GM12878 (cell line): ENCODE measurements at regions not wholly inside any gene's neighbourhood (a gene's known extent, or its start where the extent isn't known, plus 50 kb on each side); places are given as distances from the start of the nearest gene placed in this dataset.

Experiments
- ATAC-seq: fragments of 200-7000 bp; cut with Tn5 transposase; 3 replicates; pipeline ENCODE4 v1.9.1; 2020; ENCODE audit warnings: mild to moderate bottlenecking, moderate library complexity
- BruUV-seq: library from RNA; stranded (reverse); fragments of 400-500 nt; replicated peaks from 2 replicates; lab custom pipeline; 2021; lab: Mats Ljungman, UMichigan
- CTCF ChIA-PET: fragments of 300-600 bp; sonication (Branson Sonifier 250); formaldehyde crosslinking; extraction: SDS; loops from one replicate; lab custom pipeline; 2021; ENCODE audit warnings: inconsistent platforms; lab: Yijun Ruan, JAX
- POLR2A ChIA-PET: fragments of 350-600 bp; formaldehyde crosslinking; extraction: SDS; loops from one replicate; lab custom pipeline; 2021; ENCODE audit warnings: inconsistent platforms; lab: Charles Lee
- RAD21 ChIA-PET: fragments of 300-600 bp; sonication (Branson Sonifier 250); formaldehyde crosslinking; loops from one replicate; lab custom pipeline; 2023; ENCODE audit warnings: antibody characterized with exemption; ENCODE audit not compliant: unreplicated experiment; lab: Charles Lee
- SMC1A ChIA-PET: fragments of 300-600 bp; sonication (Branson Sonifier 250); formaldehyde crosslinking; loops from one replicate; lab custom pipeline; 2023; ENCODE audit not compliant: unreplicated experiment, uncharacterized antibody; lab: Charles Lee
- DNase-seq: peaks from one replicate; pipeline ENCODE4 v3.0.0-alpha.2; 2011; ENCODE audit warnings: low read depth, low spot score
- FAIRE-seq: peaks from 3 replicates; lab custom pipeline; 2011; peaks lifted over from hg19 to GRCh38; lab: Jason Lieb, UNC
- H2AFZ ChIP-seq: 2 replicates; pipeline ENCODE4 v1.6.0; 2011; ENCODE audit warnings: low read depth, low read length, control low read depth; ENCODE audit not compliant: control insufficient read depth
- H3K27ac ChIP-seq: 2 replicates; pipeline ENCODE4 v1.5.1; 2011; ENCODE audit warnings: control low read depth; ENCODE audit not compliant: control insufficient read depth, insufficient read depth
- H3K27me3 ChIP-seq, 2 experiments: replicated peaks in 1 of 2; 2 replicates each; pipeline versions ENCODE4 v1.6.0 to v1.6.1; 2011; ENCODE audit warnings: low read length in 1 of 2; ENCODE audit not compliant: control insufficient read depth in 2 of 2, insufficient read depth in 2 of 2
- H3K36me3 ChIP-seq, 2 experiments: 2 replicates each; pipeline ENCODE4 v1.5.1; 2011; ENCODE audit warnings: low read length in 1 of 2; ENCODE audit not compliant: control insufficient read depth in 2 of 2, insufficient read depth in 2 of 2
- H3K4me1 ChIP-seq: 2 replicates; pipeline ENCODE4 v1.6.1; 2011; ENCODE audit warnings: mild to moderate bottlenecking, low read length, moderate library complexity, mixed read lengths; ENCODE audit not compliant: control insufficient read depth, insufficient read depth
- H3K4me2 ChIP-seq: 2 replicates; pipeline ENCODE4 v1.6.0; 2011; ENCODE audit warnings: control low read depth; ENCODE audit not compliant: control insufficient read depth, insufficient read depth
- H3K4me3 ChIP-seq: fragments of 200-600 bp; sonication (generic); 2 replicates; pipeline ENCODE4 v1.5.1; 2016
- H3K79me2 ChIP-seq: 2 replicates; pipeline ENCODE4 v1.6.0; 2011; ENCODE audit warnings: low read length; ENCODE audit not compliant: control insufficient read depth, insufficient read depth
- H3K9ac ChIP-seq: 2 replicates; pipeline ENCODE4 v1.8.0; 2011; ENCODE audit warnings: low read length, control low read depth, mixed read lengths; ENCODE audit not compliant: control insufficient read depth, insufficient read depth
- H3K9me3 ChIP-seq: replicated peaks from 3 replicates; pipeline ENCODE4 v1.5.1; 2011; ENCODE audit warnings: mild to moderate bottlenecking, low read length; ENCODE audit not compliant: control insufficient read depth, insufficient read depth
- H4K20me1 ChIP-seq: 2 replicates; pipeline ENCODE4 v1.6.0; 2011; ENCODE audit not compliant: control insufficient read depth, insufficient read depth
- CBX5 ChIP-seq: sonication (generic); IDR thresholded peaks from 2 replicates; pipeline ENCODE4 v1.6.1; 2016; ENCODE audit warnings: low read depth, moderate library complexity, mild to moderate bottlenecking, inconsistent platforms
- CHD2 ChIP-seq: IDR thresholded peaks from 2 replicates; pipeline ENCODE4 v1.6.1; 2011; ENCODE audit warnings: low read depth, low read length, improper control_type of control experiment, borderline replicate concordance
- EED ChIP-seq: sonication (generic); IDR thresholded peaks from 2 replicates; pipeline ENCODE4 v1.6.1; 2016; ENCODE audit warnings: antibody characterized with exemption, low read depth
- HCFC1 ChIP-seq: fragments of 150-350 bp; IDR thresholded peaks from 2 replicates; pipeline ENCODE4 v1.6.1; 2014; ENCODE audit warnings: low read length
- HDAC6 ChIP-seq: fragments of 200-600 bp; sonication (generic); IDR thresholded peaks from one replicate; pipeline ENCODE4 v1.8.0; 2017; ENCODE audit warnings: antibody characterized with exemption; ENCODE audit not compliant: unreplicated experiment
- MAX ChIP-seq: IDR thresholded peaks from 2 replicates; pipeline ENCODE4 v1.6.1; 2012; ENCODE audit warnings: low read depth, low read length, improper control_type of control experiment
- MEF2B ChIP-seq: fragments of 450-650 bp; IDR thresholded peaks from 2 replicates; pipeline ENCODE4 v1.6.1; 2018; ENCODE audit warnings: mild to moderate bottlenecking, moderate library complexity; ENCODE audit not compliant: partially characterized antibody, poor library complexity, severe bottlenecking
- MYB ChIP-seq: fragments of 150-350 bp; IDR thresholded peaks from 2 replicates; pipeline ENCODE4 v1.6.1; 2014; ENCODE audit warnings: mild to moderate bottlenecking, low read depth, low read length, borderline replicate concordance
- NR2C1 ChIP-seq: fragments of 450-650 bp; IDR thresholded peaks from 2 replicates; pipeline ENCODE4 v1.6.1; 2017; ENCODE audit warnings: antibody characterized with exemption, mild to moderate bottlenecking, moderate library complexity
- NR2C2 ChIP-seq: IDR thresholded peaks from 2 replicates; pipeline ENCODE4 v1.6.1; 2011; ENCODE audit warnings: borderline replicate concordance, low read depth; ENCODE audit not compliant: control insufficient read depth, insufficient read length
- RAD21 ChIP-seq: IDR thresholded peaks from 2 replicates; pipeline ENCODE4 v1.6.1; 2011; ENCODE audit warnings: mild to moderate bottlenecking, low read depth, low read length, moderate library complexity; ENCODE audit not compliant: insufficient read depth
- RELA ChIP-seq: fragments of 450-650 bp; IDR thresholded peaks from 2 replicates; pipeline ENCODE4 v1.8.0; 2014; ENCODE audit warnings: borderline replicate concordance; ENCODE audit not compliant: partially characterized antibody
- SMAD1 ChIP-seq: fragments of 450-650 bp; IDR thresholded peaks from 2 replicates; pipeline ENCODE4 v1.6.1; 2018; ENCODE audit warnings: mild to moderate bottlenecking, low read depth; ENCODE audit not compliant: partially characterized antibody
- SREBF2 ChIP-seq: IDR thresholded peaks from 2 replicates; pipeline ENCODE4 v1.6.1; 2012; ENCODE audit warnings: mild to moderate bottlenecking, low read length
- STAT1 ChIP-seq: fragments of 450-650 bp; conservative IDR thresholded peaks from 2 replicates; pipeline ENCODE4 v1.6.1; 2014; ENCODE audit warnings: antibody characterized with exemption, mild to moderate bottlenecking
- TCF12 ChIP-seq: IDR thresholded peaks from 2 replicates; pipeline ENCODE4 v1.6.1; 2011; ENCODE audit warnings: low read depth, mild to moderate bottlenecking, low read length
- WGBS: methylation state at CpG from one replicate; pipeline ENCODE4 v1.1.6; 2016; ENCODE audit warnings: low lambda C conversion rate; ENCODE audit not compliant: insufficient replicate concordance, insufficient coverage; ENCODE audit errors: missing lambda C conversion rate; 5-methylcytosine and 5-hydroxymethylcytosine counted together
- in situ Hi-C: fragments of 300-500 bp; cut with MboI; formaldehyde crosslinking; loops from 9 replicates; pipeline ENCODE4 v1.14.3; 2018; ENCODE audit warnings: mixed read lengths
- intact Hi-C: fragments of 100-400 bp; cut with micrococcal nuclease; formaldehyde crosslinking; loops from one replicate; pipeline ENCODE4 v1.14.2; 2022; ENCODE audit not compliant: unreplicated experiment
- TF ChIP-seq, protein P1 (sequence below): IDR thresholded peaks from 2 replicates; pipeline ENCODE4 v1.6.1; 2012; ENCODE audit warnings: low read depth, low read length, improper control_type of control experiment
- TF ChIP-seq, protein P2 (sequence below): fragments of 450-650 bp; IDR thresholded peaks from 2 replicates; pipeline ENCODE4 v1.6.1; 2017; ENCODE audit warnings: mild to moderate bottlenecking, moderate library complexity

DNA sequence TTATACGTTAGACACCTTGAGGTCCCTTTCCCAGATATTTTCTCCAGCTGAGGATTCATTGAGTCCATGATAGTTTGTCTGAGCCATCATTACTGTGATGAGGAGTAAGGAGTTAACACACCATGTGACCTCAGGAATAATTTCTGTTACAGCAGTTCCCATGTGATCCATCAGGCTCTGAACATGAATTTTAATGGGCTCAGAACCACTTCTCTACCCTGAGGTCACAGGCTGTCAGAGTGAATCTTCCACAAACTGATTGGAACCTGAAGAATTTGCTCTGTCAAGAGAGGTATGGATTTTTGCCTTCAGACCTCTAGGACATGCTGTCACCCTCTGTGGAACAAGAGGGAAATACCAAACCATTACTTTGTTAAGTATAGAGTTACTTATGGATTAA lies 81.0 kb downstream of the NTMT2 start:
- RAD21 ChIA-PET, result no interaction called here

More for the DNA sequence above, 81.0 kb downstream of the NTMT2 start:
- 0% methylated on average over 1 of the region's 1 CpG for WGBS
- ATAC-seq, result no peak
- CTCF ChIA-PET, result no interaction called here
- no TSS peak for BruUV-seq
- Histone ChIP-seq H3K4me3 (no peak overlapping the region), H3K4me1 (no peaks in the 10 kb centered on the region), H3K36me3 (no peaks in the 10 kb centered on the region), H4K20me1 (no peaks in the 10 kb centered on the region), H2AFZ (no peak overlapping the region), H3K27me3 (no peaks in the 10 kb centered on the region), H3K4me2 (no peak overlapping the region), H3K79me2 (no peaks in the 10 kb centered on the region), H3K9me3 (no peaks in the 10 kb centered on the region), H3K9ac (no peak overlapping the region), H3K27ac (no peak overlapping the region)
- FAIRE-seq, result no peak
- POLR2A ChIA-PET, result no interaction called here
- no peak for TF ChIP-seq SREBF2
- no peak for TF ChIP-seq HDAC6
- no peak for TF ChIP-seq RAD21
- no peak for TF ChIP-seq HCFC1
- no peak for TF ChIP-seq CHD2
- TF ChIP-seq STAT1, result no peak
- TF ChIP-seq RELA, result no peak
- no peak for TF ChIP-seq MEF2B
- TF ChIP-seq MAX, result no peak
- TF ChIP-seq, protein P1, sequence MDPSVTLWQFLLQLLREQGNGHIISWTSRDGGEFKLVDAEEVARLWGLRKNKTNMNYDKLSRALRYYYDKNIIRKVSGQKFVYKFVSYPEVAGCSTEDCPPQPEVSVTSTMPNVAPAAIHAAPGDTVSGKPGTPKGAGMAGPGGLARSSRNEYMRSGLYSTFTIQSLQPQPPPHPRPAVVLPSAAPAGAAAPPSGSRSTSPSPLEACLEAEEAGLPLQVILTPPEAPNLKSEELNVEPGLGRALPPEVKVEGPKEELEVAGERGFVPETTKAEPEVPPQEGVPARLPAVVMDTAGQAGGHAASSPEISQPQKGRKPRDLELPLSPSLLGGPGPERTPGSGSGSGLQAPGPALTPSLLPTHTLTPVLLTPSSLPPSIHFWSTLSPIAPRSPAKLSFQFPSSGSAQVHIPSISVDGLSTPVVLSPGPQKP, result no peak
- TF ChIP-seq SMAD1, result no peak
- TF ChIP-seq MYB, result no peak
- TF ChIP-seq, protein P2, sequence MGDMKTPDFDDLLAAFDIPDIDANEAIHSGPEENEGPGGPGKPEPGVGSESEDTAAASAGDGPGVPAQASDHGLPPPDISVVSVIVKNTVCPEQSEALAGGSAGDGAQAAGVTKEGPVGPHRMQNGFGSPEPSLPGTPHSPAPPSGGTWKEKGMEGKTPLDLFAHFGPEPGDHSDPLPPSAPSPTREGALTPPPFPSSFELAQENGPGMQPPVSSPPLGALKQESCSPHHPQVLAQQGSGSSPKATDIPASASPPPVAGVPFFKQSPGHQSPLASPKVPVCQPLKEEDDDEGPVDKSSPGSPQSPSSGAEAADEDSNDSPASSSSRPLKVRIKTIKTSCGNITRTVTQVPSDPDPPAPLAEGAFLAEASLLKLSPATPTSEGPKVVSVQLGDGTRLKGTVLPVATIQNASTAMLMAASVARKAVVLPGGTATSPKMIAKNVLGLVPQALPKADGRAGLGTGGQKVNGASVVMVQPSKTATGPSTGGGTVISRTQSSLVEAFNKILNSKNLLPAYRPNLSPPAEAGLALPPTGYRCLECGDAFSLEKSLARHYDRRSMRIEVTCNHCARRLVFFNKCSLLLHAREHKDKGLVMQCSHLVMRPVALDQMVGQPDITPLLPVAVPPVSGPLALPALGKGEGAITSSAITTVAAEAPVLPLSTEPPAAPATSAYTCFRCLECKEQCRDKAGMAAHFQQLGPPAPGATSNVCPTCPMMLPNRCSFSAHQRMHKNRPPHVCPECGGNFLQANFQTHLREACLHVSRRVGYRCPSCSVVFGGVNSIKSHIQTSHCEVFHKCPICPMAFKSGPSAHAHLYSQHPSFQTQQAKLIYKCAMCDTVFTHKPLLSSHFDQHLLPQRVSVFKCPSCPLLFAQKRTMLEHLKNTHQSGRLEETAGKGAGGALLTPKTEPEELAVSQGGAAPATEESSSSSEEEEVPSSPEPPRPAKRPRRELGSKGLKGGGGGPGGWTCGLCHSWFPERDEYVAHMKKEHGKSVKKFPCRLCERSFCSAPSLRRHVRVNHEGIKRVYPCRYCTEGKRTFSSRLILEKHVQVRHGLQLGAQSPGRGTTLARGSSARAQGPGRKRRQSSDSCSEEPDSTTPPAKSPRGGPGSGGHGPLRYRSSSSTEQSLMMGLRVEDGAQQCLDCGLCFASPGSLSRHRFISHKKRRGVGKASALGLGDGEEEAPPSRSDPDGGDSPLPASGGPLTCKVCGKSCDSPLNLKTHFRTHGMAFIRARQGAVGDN, result no peak
- no peak for TF ChIP-seq TCF12
- TF ChIP-seq NR2C1, result no peak
- no peak for TF ChIP-seq NR2C2
- no peak for TF ChIP-seq EED
- TF ChIP-seq CBX5, result no peak
- intact Hi-C loops, result loop anchor here (10.0 kb wide), 1 partner anchor 308 kb away; the partner anchor contains the start of gene GORAB
- in situ Hi-C loops, result no loop called here
- SMC1A ChIA-PET, result no interaction called here
- no peak for DNase-seq
